ENCODE measurements at regions not wholly inside any gene's neighbourhood (a gene's known extent, or its start where the extent isn't known, plus 50 kb on each side); places are given as distances from the start of the nearest gene placed in this dataset.

DNA sequence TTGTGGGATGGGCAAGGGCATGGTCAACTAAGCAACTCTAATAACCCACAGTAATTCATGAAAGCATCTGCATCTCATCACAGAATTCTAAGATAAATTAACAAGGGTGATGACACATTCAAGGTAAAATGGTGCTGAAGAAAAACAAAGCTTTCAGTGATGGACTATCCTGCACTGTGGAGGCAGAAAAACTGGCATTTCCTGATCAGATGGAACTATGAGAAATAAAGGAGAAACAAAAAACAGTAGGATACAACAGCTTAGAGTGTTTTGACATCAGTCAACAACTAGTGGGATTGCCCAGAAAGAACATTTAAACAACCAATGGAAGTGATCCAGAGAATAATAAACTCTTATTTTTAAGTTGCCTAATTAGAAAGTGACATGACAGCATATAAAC is 327.0 kb downstream of the KLF5 start (continued):
- TF ChIP-seq SETDB1 (IDR thresholded peaks at IDR 0.05; ENCODE audit: insufficient read length, low read length) (no peak), ZNF2 (tag by site-specific recombination; IDR thresholded peaks at IDR 0.05) (no peak), KLF16 (tag by site-specific recombination; IDR thresholded peaks at IDR 0.05) (no peak), ZNF16 (tag by site-specific recombination; IDR thresholded peaks at IDR 0.05; ENCODE audit: low read depth) (no peak)

- no peak overlapping the region for H3K27ac ChIP-seq (ENCODE audit: extremely low read depth, low read depth, low read length)
- ChIA-PET POLR2A (no interaction called here), CTCF (interaction anchor here (0.7 kb wide), 1 partner anchor 30 kb away, joined by 3 read pairs; no protein-coding TSS in a partner anchor)
- H3K36me3 ChIP-seq (ENCODE audit: control insufficient read depth in 2 of 2, insufficient read depth in 1 of 2, low read length in 2 of 2): no peaks in the 10 kb centered on the region
- H3K4me1 ChIP-seq (ENCODE audit: control insufficient read depth, insufficient read depth, low read length): no peaks in the 10 kb centered on the region
- no peak for TF ChIP-seq ZNF433 (tag by site-specific recombination; IDR thresholded peaks at IDR 0.05; ENCODE audit: low read depth)
- no peak for TF ChIP-seq YY2 (tag by site-specific recombination; IDR thresholded peaks at IDR 0.05)
- no peak for TF ChIP-seq ZNF112 (tag by site-specific recombination; IDR thresholded peaks at IDR 0.05)
- no peak for TF ChIP-seq ZSCAN16 (tag by site-specific recombination; IDR thresholded peaks at IDR 0.05)
- TF ChIP-seq HIC1 (tag by site-specific recombination; IDR thresholded peaks at IDR 0.05): no peak
- TF ChIP-seq MEIS1 (CRISPR knock-in tag; IDR thresholded peaks at IDR 0.05; ENCODE audit: borderline replicate concordance): no peak
- TF ChIP-seq, protein P1, sequence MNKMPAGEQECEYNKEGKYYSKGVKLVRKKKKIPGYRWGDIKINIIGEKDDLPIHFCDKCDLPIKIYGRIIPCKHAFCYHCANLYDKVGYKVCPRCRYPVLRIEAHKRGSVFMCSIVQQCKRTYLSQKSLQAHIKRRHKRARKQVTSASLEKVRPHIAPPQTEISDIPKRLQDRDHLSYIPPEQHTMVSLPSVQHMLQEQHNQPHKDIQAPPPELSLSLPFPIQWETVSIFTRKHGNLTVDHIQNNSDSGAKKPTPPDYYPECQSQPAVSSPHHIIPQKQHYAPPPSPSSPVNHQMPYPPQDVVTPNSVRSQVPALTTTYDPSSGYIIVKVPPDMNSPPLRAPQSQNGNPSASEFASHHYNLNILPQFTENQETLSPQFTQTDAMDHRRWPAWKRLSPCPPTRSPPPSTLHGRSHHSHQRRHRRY (tag by site-specific recombination; IDR thresholded peaks at IDR 0.05): no peak
- no peak for TF ChIP-seq ZNF302 (tag by site-specific recombination; IDR thresholded peaks at IDR 0.05; ENCODE audit: low read depth)
- no peak for TF ChIP-seq GFI1B (tag by site-specific recombination; IDR thresholded peaks at IDR 0.05)
- no peak for TF ChIP-seq ZBTB17 (tag by site-specific recombination; IDR thresholded peaks at IDR 0.05)
- no peak for TF ChIP-seq ZNF473 (tag by site-specific recombination; IDR thresholded peaks at IDR 0.05)
- TF ChIP-seq ZNF530 (tag by site-specific recombination; IDR thresholded peaks at IDR 0.05; ENCODE audit: low read depth): no peak
- no peak for TF ChIP-seq ZNF521 (tag by site-specific recombination; IDR thresholded peaks at IDR 0.05)
- no peak for TF ChIP-seq TSHZ1 (tag by site-specific recombination; IDR thresholded peaks at IDR 0.05; ENCODE audit: borderline replicate concordance)
- no peak for TF ChIP-seq ZNF341 (tag by site-specific recombination; IDR thresholded peaks at IDR 0.05; ENCODE audit: low read depth)
- no peak for TF ChIP-seq ZNF311 (tag by site-specific recombination; IDR thresholded peaks at IDR 0.05; ENCODE audit: borderline replicate concordance)
- no peak for TF ChIP-seq ZNF37A (tag by site-specific recombination; IDR thresholded peaks at IDR 0.05)
- no peak for TF ChIP-seq ZNF155 (tag by site-specific recombination; IDR thresholded peaks at IDR 0.05)
- no peak overlapping the region for H3K4me3 ChIP-seq (ENCODE audit: low read depth, low read length)
- no peaks in the 10 kb centered on the region for H3K9me3 ChIP-seq (ENCODE audit: control insufficient read depth, insufficient read depth, low read depth, low read length)
Measured at GRCh38 chr13:73372666-73373627, 314.1 kb downstream of the KLF5 start.

Data from HEK293 (cell line).